ENCODE measurements at regions not wholly inside any gene's neighbourhood (a gene's known extent, or its start where the extent isn't known, plus 50 kb on each side); places are given as distances from the start of the nearest gene placed in this dataset.

DNA sequence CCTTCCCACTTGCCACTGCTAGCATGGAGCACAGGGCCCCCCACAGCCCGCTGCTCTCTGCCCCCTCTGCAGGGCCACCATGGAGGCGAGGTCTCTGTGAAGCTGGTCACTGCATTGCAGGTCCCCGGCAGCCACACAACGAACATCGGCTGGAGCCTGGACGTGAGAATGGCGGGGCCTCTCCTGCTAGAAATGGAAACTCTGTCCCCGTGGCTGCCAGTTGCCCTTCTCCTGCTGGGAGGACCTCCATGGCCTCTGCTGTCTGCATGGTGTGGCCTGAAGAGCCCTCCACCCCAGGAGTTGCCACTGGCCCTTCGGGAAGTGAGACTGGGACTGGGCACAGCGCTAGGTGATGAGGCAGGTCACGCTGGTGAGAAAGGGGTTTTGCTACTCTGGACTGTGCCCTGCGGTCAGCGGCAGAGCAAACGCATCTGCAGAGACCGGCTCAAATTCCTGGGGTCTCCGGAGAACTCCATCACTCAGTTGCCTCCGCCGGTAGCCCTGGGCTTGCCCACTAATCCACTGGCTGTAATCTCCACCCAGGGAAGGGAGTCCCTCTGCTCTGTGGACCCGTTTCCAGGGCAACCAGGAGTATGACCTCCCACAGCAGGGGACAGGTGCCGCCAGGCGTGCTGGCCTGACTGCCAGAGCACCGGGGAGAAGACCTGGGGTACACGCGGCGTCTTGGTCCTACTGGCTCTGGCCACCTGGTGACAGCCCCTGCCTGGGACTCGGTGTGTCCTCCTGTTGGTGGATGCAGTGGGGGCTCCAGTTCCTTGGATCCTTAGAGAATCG lies 806.3 kb downstream of the BRD1 start:
- TF ChIP-seq CTCF (IDR thresholded peaks at IDR 0.05; ENCODE audit: insufficient read depth, low read length, poor library complexity, severe bottlenecking) (no peak), EZH2phosphoT487 (conservative IDR thresholded peaks at IDR 0.05; ENCODE audit: low read length) (no peak)
